ENCODE measurements at regions not wholly inside any gene's neighbourhood (a gene's known extent, or its start where the extent isn't known, plus 50 kb on each side); places are given as distances from the start of the nearest gene placed in this dataset.
A peak's percentile ranks its signal among the peaks of the same experiment; 100 is the strongest.

DNA sequence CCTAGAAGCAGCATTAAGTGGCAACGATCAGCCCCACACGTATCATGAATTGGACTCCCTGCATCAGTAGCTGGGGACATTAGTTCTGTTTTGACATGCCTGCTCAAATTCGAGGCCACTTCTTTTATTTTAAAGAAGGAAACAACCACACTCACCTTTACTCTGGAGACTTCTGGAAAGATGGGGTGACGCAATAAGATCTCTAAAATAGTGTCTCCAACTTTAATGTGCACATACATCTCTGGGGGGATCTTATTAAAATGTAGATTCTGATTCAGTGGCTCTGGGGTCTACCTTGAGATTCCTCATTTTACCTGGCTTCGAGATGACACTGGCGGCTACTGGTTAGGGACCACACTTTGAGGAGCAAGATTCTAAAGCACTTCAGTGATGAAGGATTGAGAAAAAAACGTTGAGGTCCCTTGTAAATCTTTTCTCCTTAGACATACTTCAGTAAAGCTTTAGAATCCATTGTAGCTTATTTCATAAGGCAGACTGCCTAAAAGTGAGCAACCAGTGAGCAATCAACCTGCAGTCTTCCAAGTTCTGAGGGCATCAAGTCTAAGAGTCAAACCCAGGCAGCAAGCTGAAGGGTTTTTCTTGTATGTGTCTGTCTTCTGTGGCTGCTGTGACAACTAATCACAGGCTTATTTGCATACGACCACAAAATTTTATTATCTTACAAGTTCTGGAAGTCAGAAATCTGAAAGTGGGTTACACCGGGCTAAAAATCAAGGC is 718.6 kb upstream of the TBX3 start (continued):
- TF ChIP-seq, protein P1, sequence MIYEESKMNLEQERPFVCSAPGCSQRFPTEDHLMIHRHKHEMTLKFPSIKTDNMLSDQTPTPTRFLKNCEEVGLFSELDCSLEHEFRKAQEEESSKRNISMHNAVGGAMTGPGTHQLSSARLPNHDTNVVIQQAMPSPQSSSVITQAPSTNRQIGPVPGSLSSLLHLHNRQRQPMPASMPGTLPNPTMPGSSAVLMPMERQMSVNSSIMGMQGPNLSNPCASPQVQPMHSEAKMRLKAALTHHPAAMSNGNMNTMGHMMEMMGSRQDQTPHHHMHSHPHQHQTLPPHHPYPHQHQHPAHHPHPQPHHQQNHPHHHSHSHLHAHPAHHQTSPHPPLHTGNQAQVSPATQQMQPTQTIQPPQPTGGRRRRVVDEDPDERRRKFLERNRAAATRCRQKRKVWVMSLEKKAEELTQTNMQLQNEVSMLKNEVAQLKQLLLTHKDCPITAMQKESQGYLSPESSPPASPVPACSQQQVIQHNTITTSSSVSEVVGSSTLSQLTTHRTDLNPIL (CRISPR knock-in tag; IDR thresholded peaks at IDR 0.05; ENCODE audit: low read depth), result no peak

DNA sequence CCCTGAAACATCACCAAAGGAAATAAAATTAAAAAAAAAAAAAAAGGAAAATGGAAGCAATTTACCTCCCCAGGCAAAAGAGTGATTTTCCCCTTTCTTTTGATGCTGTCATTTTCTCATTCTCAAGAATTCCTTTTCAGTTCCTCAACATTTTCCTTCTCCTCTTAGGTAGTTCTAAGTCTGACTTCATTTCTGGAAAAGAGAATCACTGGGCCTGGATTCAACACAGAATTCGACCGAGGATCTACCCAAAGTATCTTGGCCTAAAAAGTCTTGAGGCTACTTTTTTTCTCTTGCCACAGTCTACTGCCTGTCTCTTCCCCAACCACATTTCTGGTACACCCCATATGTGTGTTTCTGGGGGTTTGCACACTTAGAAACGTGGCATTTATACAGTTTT is 717.8 kb upstream of the TBX3 start:
- TF ChIP-seq SNAI2 (CRISPR knock-in tag; IDR thresholded peaks at IDR 0.05) (no peak), ZNF565 (CRISPR knock-in tag; conservative IDR thresholded peaks at IDR 0.05; ENCODE audit: low read depth) (no peak), PPARA (CRISPR knock-in tag; IDR thresholded peaks at IDR 0.05; ENCODE audit: borderline replicate concordance) (no peak), ZFP3 (CRISPR knock-in tag; IDR thresholded peaks at IDR 0.05) (no peak), CSDC2 (CRISPR knock-in tag; IDR thresholded peaks at IDR 0.05) (no peak), OSR1 (CRISPR knock-in tag; IDR thresholded peaks at IDR 0.05) (no peak), ARNTL (CRISPR knock-in tag; IDR thresholded peaks at IDR 0.05; ENCODE audit: borderline replicate concordance, low read depth) (no peak)
- TF ChIP-seq, protein P1 (CRISPR knock-in tag; IDR thresholded peaks at IDR 0.05; ENCODE audit: low read depth), result no peak
- ATAC-seq, result no peak

DNA sequence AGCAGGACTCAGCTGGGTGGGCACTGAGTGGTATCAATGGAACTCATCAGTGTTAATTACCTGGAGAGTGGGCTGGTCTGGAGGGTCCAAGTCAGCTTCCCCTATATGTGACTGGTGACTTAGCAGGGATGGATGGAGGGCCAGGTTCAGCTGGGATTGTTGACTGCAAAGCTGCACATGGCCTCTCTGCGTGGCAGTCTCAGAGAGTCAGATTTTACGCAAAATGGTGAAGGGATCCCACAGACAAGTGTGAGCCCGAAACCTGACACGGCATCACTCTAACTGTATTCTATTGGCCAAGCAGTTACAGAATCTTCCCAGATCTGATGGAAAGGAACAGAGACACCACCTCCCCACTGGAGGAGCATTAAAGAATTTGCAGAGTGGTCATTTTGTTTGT is 716.0 kb upstream of the TBX3 start:
- no peak for TF ChIP-seq ZFP3 (CRISPR knock-in tag; IDR thresholded peaks at IDR 0.05)
- TF ChIP-seq ZFP30 (CRISPR knock-in tag; IDR thresholded peaks at IDR 0.05), result no peak
- no peak for TF ChIP-seq ARNTL (CRISPR knock-in tag; IDR thresholded peaks at IDR 0.05; ENCODE audit: borderline replicate concordance, low read depth)
- TF ChIP-seq ZC3H10 (CRISPR knock-in tag; IDR thresholded peaks at IDR 0.05), result no peak
- TF ChIP-seq, protein P2, sequence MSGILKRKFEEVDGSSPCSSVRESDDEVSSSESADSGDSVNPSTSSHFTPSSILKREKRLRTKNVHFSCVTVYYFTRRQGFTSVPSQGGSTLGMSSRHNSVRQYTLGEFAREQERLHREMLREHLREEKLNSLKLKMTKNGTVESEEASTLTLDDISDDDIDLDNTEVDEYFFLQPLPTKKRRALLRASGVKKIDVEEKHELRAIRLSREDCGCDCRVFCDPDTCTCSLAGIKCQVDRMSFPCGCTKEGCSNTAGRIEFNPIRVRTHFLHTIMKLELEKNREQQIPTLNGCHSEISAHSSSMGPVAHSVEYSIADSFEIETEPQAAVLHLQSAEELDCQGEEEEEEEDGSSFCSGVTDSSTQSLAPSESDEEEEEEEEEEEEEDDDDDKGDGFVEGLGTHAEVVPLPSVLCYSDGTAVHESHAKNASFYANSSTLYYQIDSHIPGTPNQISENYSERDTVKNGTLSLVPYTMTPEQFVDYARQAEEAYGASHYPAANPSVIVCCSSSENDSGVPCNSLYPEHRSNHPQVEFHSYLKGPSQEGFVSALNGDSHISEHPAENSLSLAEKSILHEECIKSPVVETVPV (CRISPR knock-in tag; IDR thresholded peaks at IDR 0.05), result no peak
- TF ChIP-seq, protein P3, sequence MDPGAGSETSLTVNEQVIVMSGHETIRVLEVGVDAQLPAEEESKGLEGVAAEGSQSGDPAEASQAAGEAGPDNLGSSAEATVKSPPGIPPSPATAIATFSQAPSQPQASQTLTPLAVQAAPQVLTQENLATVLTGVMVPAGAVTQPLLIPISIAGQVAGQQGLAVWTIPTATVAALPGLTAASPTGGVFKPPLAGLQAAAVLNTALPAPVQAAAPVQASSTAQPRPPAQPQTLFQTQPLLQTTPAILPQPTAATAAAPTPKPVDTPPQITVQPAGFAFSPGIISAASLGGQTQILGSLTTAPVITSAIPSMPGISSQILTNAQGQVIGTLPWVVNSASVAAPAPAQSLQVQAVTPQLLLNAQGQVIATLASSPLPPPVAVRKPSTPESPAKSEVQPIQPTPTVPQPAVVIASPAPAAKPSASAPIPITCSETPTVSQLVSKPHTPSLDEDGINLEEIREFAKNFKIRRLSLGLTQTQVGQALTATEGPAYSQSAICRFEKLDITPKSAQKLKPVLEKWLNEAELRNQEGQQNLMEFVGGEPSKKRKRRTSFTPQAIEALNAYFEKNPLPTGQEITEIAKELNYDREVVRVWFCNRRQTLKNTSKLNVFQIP (CRISPR knock-in tag; IDR thresholded peaks at IDR 0.05; ENCODE audit: borderline replicate concordance, low read depth), result no peak
- TF ChIP-seq ZNF565 (CRISPR knock-in tag; conservative IDR thresholded peaks at IDR 0.05; ENCODE audit: low read depth), result no peak
- TF ChIP-seq CSDC2 (CRISPR knock-in tag; IDR thresholded peaks at IDR 0.05), result no peak
- no peak for ATAC-seq

DNA sequence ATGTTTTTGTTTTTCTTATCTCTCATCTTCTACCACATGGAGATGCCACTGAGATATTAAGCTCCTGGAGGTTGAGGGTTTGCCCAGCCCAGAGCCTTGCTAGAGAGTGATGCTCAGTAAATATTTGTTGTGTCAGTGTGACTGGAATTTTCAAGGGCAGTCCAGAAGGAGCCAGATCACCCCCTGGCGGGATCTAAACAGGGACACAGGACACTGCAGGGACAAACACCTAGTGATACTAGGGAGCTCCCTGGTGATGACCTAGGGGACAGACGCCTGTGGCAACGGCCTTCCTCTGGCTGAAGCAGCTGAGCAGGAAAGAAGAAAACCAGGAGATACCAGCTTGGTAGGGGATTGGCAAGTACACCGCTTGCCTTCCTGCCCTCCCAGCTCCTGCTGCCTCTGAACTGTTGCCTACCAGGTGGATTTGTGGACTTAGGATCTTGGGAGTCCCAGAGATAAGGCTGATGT is 714.4 kb upstream of the TBX3 start:
- peak; percentile 37; the same call in 1 of the 3 replicates for ATAC-seq
- TF ChIP-seq ISL1 (CRISPR knock-in tag; IDR thresholded peaks at IDR 0.05) (no peak), OSR1 (CRISPR knock-in tag; IDR thresholded peaks at IDR 0.05) (no peak), ZFP30 (CRISPR knock-in tag; IDR thresholded peaks at IDR 0.05) (no peak), TCF4 (CRISPR knock-in tag; IDR thresholded peaks at IDR 0.05; ENCODE audit: borderline replicate concordance) (no peak), TOX (CRISPR knock-in tag; IDR thresholded peaks at IDR 0.05; ENCODE audit: borderline replicate concordance) (no peak), ZNF565 (CRISPR knock-in tag; conservative IDR thresholded peaks at IDR 0.05; ENCODE audit: low read depth) (no peak)

DNA sequence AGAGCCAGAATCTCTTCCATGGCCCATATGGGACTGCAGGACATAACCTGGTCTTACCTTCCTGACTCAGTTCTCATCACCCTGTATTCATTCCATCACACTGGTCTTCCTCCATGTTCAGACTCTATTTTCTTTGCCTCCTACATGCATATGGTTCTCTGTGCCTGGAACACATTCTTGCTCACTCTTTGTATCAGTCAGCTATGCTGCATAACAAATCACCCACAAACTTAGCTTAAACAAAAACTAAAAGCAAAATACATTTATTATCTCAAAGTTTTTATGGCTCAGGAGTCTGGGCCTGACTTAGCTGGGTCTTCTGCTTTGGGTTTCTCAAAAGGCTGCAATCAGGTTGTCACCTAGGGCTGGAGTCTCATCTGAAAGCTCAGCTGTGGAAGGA is 712.6 kb upstream of the TBX3 start:
- no peak for ATAC-seq
- TF ChIP-seq ZFP3 (CRISPR knock-in tag; IDR thresholded peaks at IDR 0.05), result no peak
- no peak for TF ChIP-seq RARB (CRISPR knock-in tag; IDR thresholded peaks at IDR 0.05)
- TF ChIP-seq ZNF565 (CRISPR knock-in tag; conservative IDR thresholded peaks at IDR 0.05; ENCODE audit: low read depth), result no peak
- no peak for TF ChIP-seq BACH2 (CRISPR knock-in tag; IDR thresholded peaks at IDR 0.05; ENCODE audit: borderline replicate concordance)
- TF ChIP-seq ZC3H10 (CRISPR knock-in tag; IDR thresholded peaks at IDR 0.05), result no peak
- TF ChIP-seq, protein P3 (CRISPR knock-in tag; IDR thresholded peaks at IDR 0.05; ENCODE audit: borderline replicate concordance, low read depth), result no peak
- no peak for TF ChIP-seq ISL1 (CRISPR knock-in tag; IDR thresholded peaks at IDR 0.05)
- no peak for TF ChIP-seq PPARA (CRISPR knock-in tag; IDR thresholded peaks at IDR 0.05; ENCODE audit: borderline replicate concordance)
- TF ChIP-seq OSR1 (CRISPR knock-in tag; IDR thresholded peaks at IDR 0.05), result no peak
- no peak for TF ChIP-seq ZNF70 (CRISPR knock-in tag; IDR thresholded peaks at IDR 0.05)
- TF ChIP-seq ZFP30 (CRISPR knock-in tag; IDR thresholded peaks at IDR 0.05), result no peak
- TF ChIP-seq, protein P4, sequence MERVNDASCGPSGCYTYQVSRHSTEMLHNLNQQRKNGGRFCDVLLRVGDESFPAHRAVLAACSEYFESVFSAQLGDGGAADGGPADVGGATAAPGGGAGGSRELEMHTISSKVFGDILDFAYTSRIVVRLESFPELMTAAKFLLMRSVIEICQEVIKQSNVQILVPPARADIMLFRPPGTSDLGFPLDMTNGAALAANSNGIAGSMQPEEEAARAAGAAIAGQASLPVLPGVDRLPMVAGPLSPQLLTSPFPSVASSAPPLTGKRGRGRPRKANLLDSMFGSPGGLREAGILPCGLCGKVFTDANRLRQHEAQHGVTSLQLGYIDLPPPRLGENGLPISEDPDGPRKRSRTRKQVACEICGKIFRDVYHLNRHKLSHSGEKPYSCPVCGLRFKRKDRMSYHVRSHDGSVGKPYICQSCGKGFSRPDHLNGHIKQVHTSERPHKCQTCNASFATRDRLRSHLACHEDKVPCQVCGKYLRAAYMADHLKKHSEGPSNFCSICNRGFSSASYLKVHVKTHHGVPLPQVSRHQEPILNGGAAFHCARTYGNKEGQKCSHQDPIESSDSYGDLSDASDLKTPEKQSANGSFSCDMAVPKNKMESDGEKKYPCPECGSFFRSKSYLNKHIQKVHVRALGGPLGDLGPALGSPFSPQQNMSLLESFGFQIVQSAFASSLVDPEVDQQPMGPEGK (CRISPR knock-in tag; IDR thresholded peaks at IDR 0.05; ENCODE audit: borderline replicate concordance), result no peak
- no peak for TF ChIP-seq ESRRG (CRISPR knock-in tag; IDR thresholded peaks at IDR 0.05)
- no peak for TF ChIP-seq ZNF8 (CRISPR knock-in tag; IDR thresholded peaks at IDR 0.05)
